Superior temporal gyrus (tissue), 1 donor: ENCODE measurements at regions not wholly inside any gene's neighbourhood (a gene's known extent, or its start where the extent isn't known, plus 50 kb on each side); places are given as distances from the start of the nearest gene placed in this dataset.
"Not testable (repeated sequence)": the region's sequence is repeated elsewhere in the genome, so short reads cannot be mapped to it uniquely, and the experiment has no call there.

Experiments used
- DNase-seq: peaks from one replicate; pipeline ENCODE4 v3.0.0-alpha.2; 2016; ENCODE audit errors: extremely low spot score

- DNase-seq, result not testable (repeated sequence)
Observed at GRCh38 chr11:116666673-116667249, 106.0 kb downstream of the BUD13 start.

- DNase-seq, result no peak
Observed at GRCh38 chr11:116665523-116665922, 107.3 kb downstream of the BUD13 start.

- no peak for DNase-seq
Observed at GRCh38 chr11:116661056-116661455, 111.7 kb downstream of the BUD13 start.

GRCh38 chr11:116660011-116660410, 112.8 kb downstream of the BUD13 start:
- DNase-seq, result no peak

- DNase-seq, result no peak
Observed at GRCh38 chr11:116658876-116659535, 113.8 kb downstream of the BUD13 start.

- DNase-seq, result no peak
Observed at GRCh38 chr11:116657842-116658825, 114.7 kb downstream of the BUD13 start.

- DNase-seq, result no peak
Observed at GRCh38 chr11:116656011-116656410, 116.8 kb downstream of the BUD13 start.

- DNase-seq, result no peak
Observed at GRCh38 chr11:116654526-116654925, 118.3 kb downstream of the BUD13 start.

- DNase-seq, result no peak
Observed at GRCh38 chr11:116653206-116653605, 119.6 kb downstream of the BUD13 start.

GRCh38 chr11:116651737-116652237, 121.0 kb downstream of the BUD13 start:
- no peak for DNase-seq

GRCh38 chr11:116651098-116651736, 121.6 kb downstream of the BUD13 start:
- DNase-seq, result no peak

- DNase-seq, result no peak
Observed at GRCh38 chr11:116650052-116650451, 122.7 kb downstream of the BUD13 start.

- no peak for DNase-seq
Observed at GRCh38 chr11:116649268-116649667, 123.5 kb downstream of the BUD13 start.

- DNase-seq, result no peak
Observed at GRCh38 chr11:116648247-116649174, 124.3 kb downstream of the BUD13 start.

- DNase-seq, result no peak
Observed at GRCh38 chr11:116647305-116648080, 125.3 kb downstream of the BUD13 start.

- no peak for DNase-seq
Observed at GRCh38 chr11:116646191-116646590, 126.6 kb downstream of the BUD13 start.

GRCh38 chr11:116644941-116645305, 127.9 kb downstream of the BUD13 start:
- DNase-seq, result no peak

- DNase-seq, result no peak
Observed at GRCh38 chr11:116644201-116644940, 128.4 kb downstream of the BUD13 start.

GRCh38 chr11:116643521-116643920, 129.3 kb downstream of the BUD13 start:
- no peak for DNase-seq
